ENCODE measurements at regions not wholly inside any gene's neighbourhood (a gene's known extent, or its start where the extent isn't known, plus 50 kb on each side); places are given as distances from the start of the nearest gene placed in this dataset.

DNA sequence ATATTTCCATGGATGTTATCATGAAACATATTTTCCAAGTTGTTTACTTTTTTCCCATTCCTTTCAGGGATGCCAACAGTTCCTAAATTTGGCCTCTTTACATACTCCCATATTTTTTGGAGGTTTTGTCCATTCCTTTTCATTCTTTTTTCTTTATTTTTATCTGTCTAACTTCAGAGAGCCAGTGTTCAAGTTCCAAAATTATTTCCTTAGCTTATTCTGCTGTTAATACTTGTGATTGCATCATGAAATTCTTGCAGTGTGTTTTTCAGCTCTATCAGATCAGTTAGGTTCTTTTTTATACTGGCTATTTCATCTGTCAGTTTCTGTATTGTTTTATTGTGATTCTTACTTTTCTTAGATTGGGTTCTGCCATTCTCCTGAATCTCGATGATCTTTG is 89.9 kb upstream of the TCF21 start:
- H3K4me3 ChIP-seq, result no peak overlapping the region
- TF ChIP-seq, protein P1, sequence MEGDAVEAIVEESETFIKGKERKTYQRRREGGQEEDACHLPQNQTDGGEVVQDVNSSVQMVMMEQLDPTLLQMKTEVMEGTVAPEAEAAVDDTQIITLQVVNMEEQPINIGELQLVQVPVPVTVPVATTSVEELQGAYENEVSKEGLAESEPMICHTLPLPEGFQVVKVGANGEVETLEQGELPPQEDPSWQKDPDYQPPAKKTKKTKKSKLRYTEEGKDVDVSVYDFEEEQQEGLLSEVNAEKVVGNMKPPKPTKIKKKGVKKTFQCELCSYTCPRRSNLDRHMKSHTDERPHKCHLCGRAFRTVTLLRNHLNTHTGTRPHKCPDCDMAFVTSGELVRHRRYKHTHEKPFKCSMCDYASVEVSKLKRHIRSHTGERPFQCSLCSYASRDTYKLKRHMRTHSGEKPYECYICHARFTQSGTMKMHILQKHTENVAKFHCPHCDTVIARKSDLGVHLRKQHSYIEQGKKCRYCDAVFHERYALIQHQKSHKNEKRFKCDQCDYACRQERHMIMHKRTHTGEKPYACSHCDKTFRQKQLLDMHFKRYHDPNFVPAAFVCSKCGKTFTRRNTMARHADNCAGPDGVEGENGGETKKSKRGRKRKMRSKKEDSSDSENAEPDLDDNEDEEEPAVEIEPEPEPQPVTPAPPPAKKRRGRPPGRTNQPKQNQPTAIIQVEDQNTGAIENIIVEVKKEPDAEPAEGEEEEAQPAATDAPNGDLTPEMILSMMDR (IDR thresholded peaks at IDR 0.05), result no peak
- H3K4me1 ChIP-seq, result peaks cover 0 to 52% (median 16%) of the 10 kb centered on the region in 4 donors
- H3K27ac ChIP-seq, result peak overlapping the region in 1 of 2 donors; percentile 42
- DNase-seq, result no peak
- intact Hi-C loops (cut with DNase I; ENCODE audit: low total_unique reads), result no loop called here
- H3K9me3 ChIP-seq, result peaks cover 0 to 8% (median 7%) of the 10 kb centered on the region in 3 donors
- no peaks in the 10 kb centered on the region for H3K27me3 ChIP-seq
- no peaks in the 10 kb centered on the region for H3K36me3 ChIP-seq

DNA sequence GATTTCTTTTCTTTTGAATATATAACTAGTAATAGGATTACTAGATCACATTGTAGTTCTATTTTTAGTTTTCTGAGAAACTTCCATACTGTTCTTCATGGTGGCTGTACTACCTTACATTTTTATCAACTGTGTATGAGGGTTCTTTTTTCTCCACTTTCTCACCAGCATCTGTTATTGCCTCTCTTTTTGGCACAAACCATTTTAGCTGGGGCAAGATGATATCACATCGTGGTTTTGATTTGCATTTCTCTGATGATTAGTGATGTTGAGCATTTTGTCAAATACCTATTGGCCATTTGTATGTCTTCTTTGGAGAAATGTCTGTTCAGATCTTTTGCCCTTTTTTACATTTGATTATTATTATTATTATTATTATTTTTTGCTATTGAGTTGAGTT is 86.1 kb upstream of the TCF21 start:
- Histone ChIP-seq H3K4me1 (peaks cover 0 to 36% (median 10%) of the 10 kb centered on the region in 4 donors), H3K27ac (no peak overlapping the region), H3K9me3 (peaks cover 0 to 7% (median 7%) of the 10 kb centered on the region in 3 donors), H3K27me3 (no peaks in the 10 kb centered on the region), H3K4me3 (no peak overlapping the region), H3K36me3 (no peaks in the 10 kb centered on the region)
- TF ChIP-seq, protein P1 (IDR thresholded peaks at IDR 0.05), result no peak
- no peak for DNase-seq
- intact Hi-C loops (cut with DNase I; ENCODE audit: low total_unique reads), result no loop called here

DNA sequence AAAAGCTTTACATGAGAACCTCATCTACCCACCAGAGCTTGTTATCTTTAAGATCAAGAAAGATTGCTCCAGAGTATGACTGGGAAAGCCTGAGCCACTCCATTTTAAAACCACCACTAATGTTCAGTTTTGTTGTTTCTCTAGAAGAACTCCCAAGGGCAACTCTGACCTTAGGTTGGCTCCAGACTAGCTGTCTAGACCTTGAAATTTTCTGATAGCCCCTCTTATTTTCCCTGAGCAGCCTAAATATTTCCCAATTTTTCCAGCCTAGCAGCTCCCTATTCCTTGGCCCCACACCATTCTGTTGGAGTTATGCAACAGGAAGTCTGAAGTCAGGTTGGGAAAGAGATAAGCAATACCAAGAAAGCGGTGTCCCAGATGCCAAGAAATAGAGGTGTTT is 84.6 kb upstream of the TCF21 start:
- DNase-seq, result peak in 1 of 2 donors; percentile 39
- no peaks in the 10 kb centered on the region for H3K27me3 ChIP-seq
- H3K27ac ChIP-seq, result no peak overlapping the region
- no peaks in the 10 kb centered on the region for H3K36me3 ChIP-seq
- TF ChIP-seq, protein P1 (IDR thresholded peaks at IDR 0.05), result no peak
- no peak overlapping the region for H3K4me3 ChIP-seq
- H3K9me3 ChIP-seq, result no peaks in the 10 kb centered on the region
- intact Hi-C loops (cut with DNase I; ENCODE audit: low total_unique reads), result no loop called here
- peaks cover 0 to 28% (median 10%) of the 10 kb centered on the region in 4 donors for H3K4me1 ChIP-seq

DNA sequence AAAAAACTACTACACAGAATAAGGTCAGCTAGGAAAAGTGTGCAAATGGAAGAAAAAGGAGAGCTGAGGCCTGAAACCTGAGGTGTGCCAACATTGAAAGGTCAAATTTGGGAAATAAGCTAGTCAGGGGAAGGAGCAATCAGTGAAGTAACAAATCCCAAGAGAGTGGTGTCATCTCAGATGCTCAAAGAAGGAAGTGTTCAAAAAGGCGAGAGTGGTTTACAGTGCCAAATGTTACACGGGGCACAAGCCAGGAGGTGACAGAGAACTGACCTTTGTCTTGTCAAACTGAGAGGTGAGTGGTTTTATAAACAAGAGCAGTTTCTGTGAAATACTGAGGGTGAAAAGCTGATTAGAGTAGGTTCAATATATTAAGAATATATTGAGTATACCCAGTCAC is 83.0 kb upstream of the TCF21 start:
- Histone ChIP-seq H3K27ac (no peak overlapping the region), H3K4me1 (peaks cover 0 to 12% (median 0%) of the 10 kb centered on the region in 4 donors), H3K4me3 (no peak overlapping the region), H3K36me3 (no peaks in the 10 kb centered on the region), H3K9me3 (no peaks in the 10 kb centered on the region), H3K27me3 (no peaks in the 10 kb centered on the region)
- TF ChIP-seq, protein P1 (IDR thresholded peaks at IDR 0.05), result no peak
- no peak for DNase-seq
- intact Hi-C loops (cut with DNase I; ENCODE audit: low total_unique reads), result no loop called here

DNA sequence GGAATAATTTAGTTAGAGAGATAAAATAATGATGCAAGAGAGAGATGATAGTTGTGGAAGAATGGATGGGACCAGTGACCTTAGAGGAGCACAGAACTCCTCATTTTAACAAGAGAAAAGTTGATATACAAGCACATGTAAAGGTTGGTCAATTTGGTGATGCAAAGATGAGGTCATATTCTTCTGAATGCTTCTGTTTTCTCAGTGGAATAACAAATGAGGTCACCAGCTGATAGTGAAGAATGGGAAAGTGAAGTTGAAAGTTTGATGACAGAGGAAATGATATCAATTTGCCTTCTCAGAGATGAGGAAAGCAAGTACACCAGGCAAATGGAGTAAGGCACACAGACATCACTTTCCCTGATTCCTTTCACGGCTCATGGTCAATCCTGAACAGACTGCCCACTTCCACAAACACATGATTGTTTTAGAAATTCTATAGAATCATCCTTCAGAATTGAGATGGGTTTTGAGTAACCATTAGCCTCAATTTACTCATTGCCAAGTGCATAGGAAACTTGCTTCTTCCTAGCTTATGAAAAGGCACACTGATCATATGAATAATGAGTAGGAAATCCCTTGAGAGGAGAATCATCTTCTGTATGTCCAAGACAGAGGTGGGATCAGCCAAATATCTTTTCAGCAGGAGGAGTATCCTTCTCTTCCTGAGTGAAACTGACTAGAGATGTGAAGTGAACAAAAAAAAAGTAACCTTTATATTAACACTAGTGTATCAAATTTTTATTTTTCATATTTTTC is 82.4 kb upstream of the TCF21 start:
- no peak overlapping the region for H3K4me3 ChIP-seq

More for the DNA sequence above, 82.4 kb upstream of the TCF21 start:
- no peaks in the 10 kb centered on the region for H3K9me3 ChIP-seq
- TF ChIP-seq, protein P1 (IDR thresholded peaks at IDR 0.05), result no peak
- no peak for DNase-seq
- H3K27me3 ChIP-seq, result no peaks in the 10 kb centered on the region
- H3K4me1 ChIP-seq, result peaks cover 0 to 12% (median 0%) of the 10 kb centered on the region in 4 donors
- no peak overlapping the region for H3K27ac ChIP-seq
- intact Hi-C loops (cut with DNase I; ENCODE audit: low total_unique reads), result no loop called here
- no peaks in the 10 kb centered on the region for H3K36me3 ChIP-seq

All from tibial artery (tissue), 4 donors.